Peyer's patch (tissue), 4 donors: ENCODE measurements at regions not wholly inside any gene's neighbourhood (a gene's known extent, or its start where the extent isn't known, plus 50 kb on each side); places are given as distances from the start of the nearest gene placed in this dataset.

ENCODE experiments used
- CTCF ChIP-seq, 6 experiments: fragments of 450-650 bp in 4 of 6; fragments of 200-600 bp in 2 of 6; sonication (generic) in 1 of 6; IDR thresholded peaks; one replicate each; pipeline ENCODE4 v1.5.1; 2017 to 2019; ENCODE audit warnings: antibody characterized with exemption in 6 of 6, mild to moderate bottlenecking in 3 of 6, moderate library complexity in 1 of 6
- POLR2A ChIP-seq, 2 donors: fragments of 450-650 bp; IDR thresholded peaks; one replicate each; pipeline ENCODE4 v1.5.1; 2017; ENCODE audit warnings: antibody characterized with exemption in 2 of 2, mild to moderate bottlenecking in 2 of 2, moderate library complexity in 2 of 2

GRCh38 chr2:133955169-133955568, 298.7 kb upstream of the MGAT5 start:
- TF ChIP-seq POLR2A (IDR thresholded peaks at IDR 0.05), result no peak
- TF ChIP-seq CTCF (IDR thresholded peaks at IDR 0.05), result no peak
